ENCODE measurements at regions not wholly inside any gene's neighbourhood (a gene's known extent, or its start where the extent isn't known, plus 50 kb on each side); places are given as distances from the start of the nearest gene placed in this dataset.

DNA sequence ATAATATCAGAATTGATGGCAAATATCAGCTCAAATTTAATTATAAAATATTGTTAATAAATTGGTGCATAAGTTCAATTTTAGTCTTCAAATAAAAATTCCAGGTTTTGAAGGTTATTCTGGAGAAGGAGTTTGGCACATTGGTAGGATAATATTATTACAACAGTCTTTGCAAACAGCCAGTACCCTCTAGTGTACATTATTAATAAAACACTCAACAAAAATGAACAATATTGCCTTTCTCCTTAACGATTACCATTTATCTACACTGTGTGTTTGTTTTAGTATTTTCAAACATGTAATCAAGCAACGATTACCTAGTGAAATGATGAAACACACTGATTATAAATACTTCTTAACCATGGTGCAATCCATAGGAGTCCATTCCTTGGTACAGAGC lies 334.0 kb upstream of the FSIP2 start:
- Mint-ChIP-seq H3K36me3 (no peaks in the 10 kb centered on the region), H3K27ac (no peak overlapping the region), H3K4me3 (no peak overlapping the region), H3K9me3 (peaks cover 3% of the 10 kb centered on the region; the same call in 1 of the 2 replicates), H3K4me1 (peaks cover 3% of the 10 kb centered on the region; the same call in 1 of the 2 replicates), H3K27me3 (ENCODE audit: low read depth) (no peaks in the 10 kb centered on the region)
- ChIA-PET CTCF (no interaction called here), POLR2A (no interaction called here)
- ATAC-seq (no peak), DNase-seq (ENCODE audit: low spot score) (no peak)
- TF ChIP-seq, protein P1, sequence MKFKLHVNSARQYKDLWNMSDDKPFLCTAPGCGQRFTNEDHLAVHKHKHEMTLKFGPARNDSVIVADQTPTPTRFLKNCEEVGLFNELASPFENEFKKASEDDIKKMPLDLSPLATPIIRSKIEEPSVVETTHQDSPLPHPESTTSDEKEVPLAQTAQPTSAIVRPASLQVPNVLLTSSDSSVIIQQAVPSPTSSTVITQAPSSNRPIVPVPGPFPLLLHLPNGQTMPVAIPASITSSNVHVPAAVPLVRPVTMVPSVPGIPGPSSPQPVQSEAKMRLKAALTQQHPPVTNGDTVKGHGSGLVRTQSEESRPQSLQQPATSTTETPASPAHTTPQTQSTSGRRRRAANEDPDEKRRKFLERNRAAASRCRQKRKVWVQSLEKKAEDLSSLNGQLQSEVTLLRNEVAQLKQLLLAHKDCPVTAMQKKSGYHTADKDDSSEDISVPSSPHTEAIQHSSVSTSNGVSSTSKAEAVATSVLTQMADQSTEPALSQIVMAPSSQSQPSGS (CRISPR knock-in tag; IDR thresholded peaks at IDR 0.05; ENCODE audit: borderline replicate concordance, low read depth) = no peak
- TF ChIP-seq, protein P2, sequence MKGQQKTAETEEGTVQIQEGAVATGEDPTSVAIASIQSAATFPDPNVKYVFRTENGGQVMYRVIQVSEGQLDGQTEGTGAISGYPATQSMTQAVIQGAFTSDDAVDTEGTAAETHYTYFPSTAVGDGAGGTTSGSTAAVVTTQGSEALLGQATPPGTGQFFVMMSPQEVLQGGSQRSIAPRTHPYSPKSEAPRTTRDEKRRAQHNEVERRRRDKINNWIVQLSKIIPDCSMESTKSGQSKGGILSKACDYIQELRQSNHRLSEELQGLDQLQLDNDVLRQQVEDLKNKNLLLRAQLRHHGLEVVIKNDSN (CRISPR knock-in tag; IDR thresholded peaks at IDR 0.05) = no peak

DNA sequence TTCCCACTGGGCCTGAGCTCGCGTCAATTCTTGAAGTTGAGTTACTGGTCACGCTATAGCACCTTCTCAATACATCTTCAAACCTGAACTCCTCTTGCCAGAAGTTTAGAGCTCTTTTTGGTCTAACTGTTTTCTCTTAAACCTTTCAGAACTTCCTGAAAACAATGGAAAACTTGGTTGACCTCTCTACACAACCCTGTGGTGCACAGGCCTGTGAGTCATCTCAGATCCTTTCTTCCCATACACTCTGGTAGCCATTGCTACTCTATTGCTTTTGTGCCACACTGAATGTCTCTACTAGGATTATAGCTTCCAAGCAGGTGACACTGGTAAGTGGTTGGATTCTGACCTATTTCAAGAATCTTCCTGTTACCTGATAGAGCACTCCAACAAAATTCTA lies 321.5 kb upstream of the FSIP2 start:
- TF ChIP-seq, protein P3, sequence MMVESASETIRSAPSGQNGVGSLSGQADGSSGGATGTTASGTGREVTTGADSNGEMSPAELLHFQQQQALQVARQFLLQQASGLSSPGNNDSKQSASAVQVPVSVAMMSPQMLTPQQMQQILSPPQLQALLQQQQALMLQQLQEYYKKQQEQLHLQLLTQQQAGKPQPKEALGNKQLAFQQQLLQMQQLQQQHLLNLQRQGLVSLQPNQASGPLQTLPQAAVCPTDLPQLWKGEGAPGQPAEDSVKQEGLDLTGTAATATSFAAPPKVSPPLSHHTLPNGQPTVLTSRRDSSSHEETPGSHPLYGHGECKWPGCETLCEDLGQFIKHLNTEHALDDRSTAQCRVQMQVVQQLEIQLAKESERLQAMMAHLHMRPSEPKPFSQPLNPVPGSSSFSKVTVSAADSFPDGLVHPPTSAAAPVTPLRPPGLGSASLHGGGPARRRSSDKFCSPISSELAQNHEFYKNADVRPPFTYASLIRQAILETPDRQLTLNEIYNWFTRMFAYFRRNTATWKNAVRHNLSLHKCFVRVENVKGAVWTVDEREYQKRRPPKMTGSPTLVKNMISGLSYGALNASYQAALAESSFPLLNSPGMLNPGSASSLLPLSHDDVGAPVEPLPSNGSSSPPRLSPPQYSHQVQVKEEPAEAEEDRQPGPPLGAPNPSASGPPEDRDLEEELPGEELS (CRISPR knock-in tag; IDR thresholded peaks at IDR 0.05) = no peak
- TF ChIP-seq TP53 (CRISPR knock-in tag; IDR thresholded peaks at IDR 0.05) = no peak
- TF ChIP-seq, protein P4, sequence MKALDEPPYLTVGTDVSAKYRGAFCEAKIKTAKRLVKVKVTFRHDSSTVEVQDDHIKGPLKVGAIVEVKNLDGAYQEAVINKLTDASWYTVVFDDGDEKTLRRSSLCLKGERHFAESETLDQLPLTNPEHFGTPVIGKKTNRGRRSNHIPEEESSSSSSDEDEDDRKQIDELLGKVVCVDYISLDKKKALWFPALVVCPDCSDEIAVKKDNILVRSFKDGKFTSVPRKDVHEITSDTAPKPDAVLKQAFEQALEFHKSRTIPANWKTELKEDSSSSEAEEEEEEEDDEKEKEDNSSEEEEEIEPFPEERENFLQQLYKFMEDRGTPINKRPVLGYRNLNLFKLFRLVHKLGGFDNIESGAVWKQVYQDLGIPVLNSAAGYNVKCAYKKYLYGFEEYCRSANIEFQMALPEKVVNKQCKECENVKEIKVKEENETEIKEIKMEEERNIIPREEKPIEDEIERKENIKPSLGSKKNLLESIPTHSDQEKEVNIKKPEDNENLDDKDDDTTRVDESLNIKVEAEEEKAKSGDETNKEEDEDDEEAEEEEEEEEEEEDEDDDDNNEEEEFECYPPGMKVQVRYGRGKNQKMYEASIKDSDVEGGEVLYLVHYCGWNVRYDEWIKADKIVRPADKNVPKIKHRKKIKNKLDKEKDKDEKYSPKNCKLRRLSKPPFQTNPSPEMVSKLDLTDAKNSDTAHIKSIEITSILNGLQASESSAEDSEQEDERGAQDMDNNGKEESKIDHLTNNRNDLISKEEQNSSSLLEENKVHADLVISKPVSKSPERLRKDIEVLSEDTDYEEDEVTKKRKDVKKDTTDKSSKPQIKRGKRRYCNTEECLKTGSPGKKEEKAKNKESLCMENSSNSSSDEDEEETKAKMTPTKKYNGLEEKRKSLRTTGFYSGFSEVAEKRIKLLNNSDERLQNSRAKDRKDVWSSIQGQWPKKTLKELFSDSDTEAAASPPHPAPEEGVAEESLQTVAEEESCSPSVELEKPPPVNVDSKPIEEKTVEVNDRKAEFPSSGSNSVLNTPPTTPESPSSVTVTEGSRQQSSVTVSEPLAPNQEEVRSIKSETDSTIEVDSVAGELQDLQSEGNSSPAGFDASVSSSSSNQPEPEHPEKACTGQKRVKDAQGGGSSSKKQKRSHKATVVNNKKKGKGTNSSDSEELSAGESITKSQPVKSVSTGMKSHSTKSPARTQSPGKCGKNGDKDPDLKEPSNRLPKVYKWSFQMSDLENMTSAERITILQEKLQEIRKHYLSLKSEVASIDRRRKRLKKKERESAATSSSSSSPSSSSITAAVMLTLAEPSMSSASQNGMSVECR (CRISPR knock-in tag; IDR thresholded peaks at IDR 0.05; ENCODE audit: borderline replicate concordance) = no peak
- TF ChIP-seq, protein P5, sequence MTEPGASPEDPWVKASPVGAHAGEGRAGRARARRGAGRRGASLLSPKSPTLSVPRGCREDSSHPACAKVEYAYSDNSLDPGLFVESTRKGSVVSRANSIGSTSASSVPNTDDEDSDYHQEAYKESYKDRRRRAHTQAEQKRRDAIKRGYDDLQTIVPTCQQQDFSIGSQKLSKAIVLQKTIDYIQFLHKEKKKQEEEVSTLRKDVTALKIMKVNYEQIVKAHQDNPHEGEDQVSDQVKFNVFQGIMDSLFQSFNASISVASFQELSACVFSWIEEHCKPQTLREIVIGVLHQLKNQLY (CRISPR knock-in tag; IDR thresholded peaks at IDR 0.05) = no peak
- TF ChIP-seq CREM (CRISPR knock-in tag; IDR thresholded peaks at IDR 0.05) = no peak
- TF ChIP-seq, protein P6, sequence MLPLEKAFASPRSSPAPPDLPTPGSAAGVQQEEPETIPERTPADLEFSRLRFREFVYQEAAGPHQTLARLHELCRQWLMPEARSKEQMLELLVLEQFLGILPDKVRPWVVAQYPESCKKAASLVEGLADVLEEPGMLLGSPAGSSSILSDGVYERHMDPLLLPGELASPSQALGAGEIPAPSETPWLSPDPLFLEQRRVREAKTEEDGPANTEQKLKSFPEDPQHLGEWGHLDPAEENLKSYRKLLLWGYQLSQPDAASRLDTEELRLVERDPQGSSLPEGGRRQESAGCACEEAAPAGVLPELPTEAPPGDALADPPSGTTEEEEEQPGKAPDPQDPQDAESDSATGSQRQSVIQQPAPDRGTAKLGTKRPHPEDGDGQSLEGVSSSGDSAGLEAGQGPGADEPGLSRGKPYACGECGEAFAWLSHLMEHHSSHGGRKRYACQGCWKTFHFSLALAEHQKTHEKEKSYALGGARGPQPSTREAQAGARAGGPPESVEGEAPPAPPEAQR (CRISPR knock-in tag; IDR thresholded peaks at IDR 0.05) = no peak
- TF ChIP-seq, protein P7, sequence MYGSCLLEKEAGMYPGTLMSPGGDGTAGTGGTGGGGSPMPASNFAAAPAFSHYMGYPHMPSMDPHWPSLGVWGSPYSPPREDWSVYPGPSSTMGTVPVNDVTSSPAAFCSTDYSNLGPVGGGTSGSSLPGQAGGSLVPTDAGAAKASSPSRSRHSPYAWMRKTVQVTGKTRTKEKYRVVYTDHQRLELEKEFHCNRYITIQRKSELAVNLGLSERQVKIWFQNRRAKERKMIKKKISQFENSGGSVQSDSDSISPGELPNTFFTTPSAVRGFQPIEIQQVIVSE (CRISPR knock-in tag; IDR thresholded peaks at IDR 0.05; ENCODE audit: borderline replicate concordance) = no peak
- no peak for TF ChIP-seq ZNF671 (CRISPR knock-in tag; IDR thresholded peaks at IDR 0.05)
- no peak for TF ChIP-seq TCF7 (CRISPR knock-in tag; IDR thresholded peaks at IDR 0.05; ENCODE audit: low read depth)
- no peak for TF ChIP-seq ZNF423 (CRISPR knock-in tag; IDR thresholded peaks at IDR 0.05)
- TF ChIP-seq JAZF1 (CRISPR knock-in tag; IDR thresholded peaks at IDR 0.05) = no peak
- DNase-seq (ENCODE audit: low spot score) = no peak
- ATAC-seq = no peak
- Mint-ChIP-seq H3K27me3 (ENCODE audit: low read depth) (no peaks in the 10 kb centered on the region), H3K9me3 (peaks cover 10% of the 10 kb centered on the region; the same call in 1 of the 2 replicates), H3K36me3 (peaks cover 4% of the 10 kb centered on the region), H3K27ac (no peak overlapping the region), H3K4me1 (no peaks in the 10 kb centered on the region), H3K4me3 (no peak overlapping the region)
- CTCF ChIA-PET = no interaction called here
- POLR2A ChIA-PET = no interaction called here
